GM12873 (cell line): ENCODE measurements at regions not wholly inside any gene's neighbourhood (a gene's known extent, or its start where the extent isn't known, plus 50 kb on each side); places are given as distances from the start of the nearest gene placed in this dataset.

Experiments used
- TF ChIP-seq, protein P1 (sequence below): IDR thresholded peaks from 2 replicates; pipeline ENCODE4 v1.5.1; 2012; ENCODE audit warnings: low read depth, mild to moderate bottlenecking, moderate library complexity, low read length, control low read depth; ENCODE audit not compliant: insufficient read depth; ENCODE audit errors: missing control alignments

DNA sequence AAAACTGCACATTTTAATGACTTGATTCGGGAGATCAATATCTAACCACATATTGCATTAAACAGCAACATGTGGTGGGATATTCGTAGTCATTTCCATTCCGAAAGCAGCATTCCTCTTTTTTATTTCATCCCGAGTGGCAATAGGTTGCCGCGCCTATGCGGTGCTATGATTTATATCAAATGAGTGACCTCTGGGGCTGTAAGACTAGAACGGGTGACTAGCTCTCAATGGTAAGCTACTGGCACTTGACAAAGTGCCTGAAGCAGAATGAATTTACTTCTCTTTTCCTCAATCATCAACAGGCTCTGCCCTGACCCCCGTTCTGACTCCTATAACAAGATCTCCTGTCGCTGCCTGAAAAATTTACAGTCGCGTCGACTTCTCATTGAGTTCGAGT, 162.3 kb downstream of the ZNF281 start:
- TF ChIP-seq, protein P1, sequence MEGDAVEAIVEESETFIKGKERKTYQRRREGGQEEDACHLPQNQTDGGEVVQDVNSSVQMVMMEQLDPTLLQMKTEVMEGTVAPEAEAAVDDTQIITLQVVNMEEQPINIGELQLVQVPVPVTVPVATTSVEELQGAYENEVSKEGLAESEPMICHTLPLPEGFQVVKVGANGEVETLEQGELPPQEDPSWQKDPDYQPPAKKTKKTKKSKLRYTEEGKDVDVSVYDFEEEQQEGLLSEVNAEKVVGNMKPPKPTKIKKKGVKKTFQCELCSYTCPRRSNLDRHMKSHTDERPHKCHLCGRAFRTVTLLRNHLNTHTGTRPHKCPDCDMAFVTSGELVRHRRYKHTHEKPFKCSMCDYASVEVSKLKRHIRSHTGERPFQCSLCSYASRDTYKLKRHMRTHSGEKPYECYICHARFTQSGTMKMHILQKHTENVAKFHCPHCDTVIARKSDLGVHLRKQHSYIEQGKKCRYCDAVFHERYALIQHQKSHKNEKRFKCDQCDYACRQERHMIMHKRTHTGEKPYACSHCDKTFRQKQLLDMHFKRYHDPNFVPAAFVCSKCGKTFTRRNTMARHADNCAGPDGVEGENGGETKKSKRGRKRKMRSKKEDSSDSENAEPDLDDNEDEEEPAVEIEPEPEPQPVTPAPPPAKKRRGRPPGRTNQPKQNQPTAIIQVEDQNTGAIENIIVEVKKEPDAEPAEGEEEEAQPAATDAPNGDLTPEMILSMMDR, result no peak

DNA sequence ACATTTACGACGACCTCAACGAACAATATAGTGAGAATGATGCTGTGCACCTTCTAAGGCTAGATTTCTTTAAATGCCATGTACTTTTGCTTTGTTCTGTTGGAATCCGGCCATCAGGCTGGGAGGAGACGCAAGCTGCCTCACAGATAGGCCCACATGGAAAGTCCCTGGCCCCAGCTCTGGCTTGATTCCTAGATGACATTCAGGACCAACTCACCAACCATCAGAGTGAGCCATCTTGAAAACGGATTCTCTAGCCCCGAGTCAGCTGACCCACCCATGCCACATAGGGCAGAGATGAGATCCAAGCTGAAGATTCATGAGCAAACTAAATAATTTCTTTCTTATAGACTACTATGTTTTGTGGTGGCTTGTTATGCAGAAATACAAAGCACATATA, 164.4 kb downstream of the ZNF281 start:
- TF ChIP-seq, protein P1, result no peak

- TF ChIP-seq, protein P1, result no peak
Observed at GRCh38 chr1:200243042-200243437, 166.8 kb downstream of the ZNF281 start.

DNA sequence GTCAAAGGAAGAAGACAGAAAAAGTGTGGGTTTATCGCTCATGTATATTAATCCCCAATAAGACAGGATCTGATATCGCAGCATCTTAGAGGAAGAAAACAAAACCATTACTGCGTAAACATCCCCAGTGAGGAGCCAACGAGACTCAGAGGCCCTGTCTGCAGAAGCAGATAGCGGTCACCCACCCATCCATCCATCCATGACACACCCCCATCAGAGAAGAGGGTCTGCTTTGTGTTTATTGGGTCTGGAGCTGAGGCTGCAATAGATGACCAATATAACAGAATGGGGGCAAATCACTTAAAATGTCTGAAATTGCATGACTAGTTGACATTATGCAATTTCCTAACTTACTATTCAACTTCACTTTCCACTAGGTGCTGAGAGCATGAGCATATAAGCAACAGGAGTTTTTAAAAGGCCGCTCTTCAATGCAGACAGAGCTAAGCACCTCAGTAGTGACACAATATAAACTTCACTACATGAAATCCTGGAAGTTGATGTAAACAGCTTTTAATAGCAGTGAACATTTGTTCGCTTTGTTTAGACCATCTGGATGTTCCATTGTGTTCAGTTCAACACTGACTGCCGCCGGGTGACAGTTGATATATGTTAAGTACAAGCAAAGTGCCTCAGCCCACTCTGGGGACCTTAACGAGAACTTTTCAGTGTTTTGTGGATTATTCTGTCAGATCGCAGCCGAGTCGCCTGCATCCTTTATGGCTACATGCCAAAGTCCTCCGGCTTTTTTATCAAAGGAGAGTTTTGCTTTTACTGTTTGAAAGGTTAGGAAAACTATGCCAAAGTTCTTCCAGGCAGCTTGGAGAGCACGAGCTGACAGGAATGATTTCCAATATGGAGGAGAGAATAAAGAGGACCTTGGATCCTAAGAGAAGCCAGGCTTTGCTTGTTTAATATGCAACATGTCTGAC, 167.5 kb downstream of the ZNF281 start:
- TF ChIP-seq, protein P1, result no peak

- TF ChIP-seq, protein P1, result no peak
Observed at GRCh38 chr1:200240656-200241055, 169.2 kb downstream of the ZNF281 start.

DNA sequence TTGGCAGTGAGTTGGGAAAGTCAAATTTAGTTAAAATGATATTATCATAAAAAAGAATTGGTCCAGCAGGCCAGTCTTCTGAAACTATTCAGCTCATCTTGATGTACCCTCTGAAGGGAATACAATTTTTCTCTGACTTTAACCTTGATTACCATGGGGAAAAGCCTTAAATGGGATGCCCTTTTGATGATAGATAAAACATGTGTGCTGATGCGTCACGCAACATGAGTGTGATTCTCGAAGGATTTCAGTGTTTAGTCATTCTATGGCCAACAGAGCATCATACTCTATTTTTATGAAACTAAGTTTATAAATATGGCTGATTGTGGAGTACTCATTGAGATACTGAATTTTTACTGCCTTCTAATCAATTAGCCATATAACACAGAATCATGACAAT, 171.5 kb downstream of the ZNF281 start:
- TF ChIP-seq, protein P1, result no peak

DNA sequence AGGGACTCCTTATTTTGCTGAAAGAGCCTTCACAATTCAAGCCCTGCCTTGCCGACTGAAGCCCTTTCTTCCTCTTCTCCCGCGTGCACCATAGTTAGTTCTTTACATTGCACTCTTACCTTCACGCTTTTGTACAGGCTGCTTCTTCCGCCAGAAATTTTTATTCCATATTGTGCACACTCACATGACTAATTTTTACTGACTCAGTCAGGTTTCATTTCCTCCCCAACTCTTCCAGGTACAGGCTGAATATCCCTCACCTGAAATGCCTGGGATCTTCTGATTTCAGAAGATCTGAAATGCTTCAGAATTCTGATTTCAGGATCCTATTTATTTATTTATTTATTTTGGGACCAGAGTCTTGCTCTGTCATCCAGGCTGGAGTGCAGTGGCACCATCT, 172.8 kb downstream of the ZNF281 start:
- TF ChIP-seq, protein P1, result no peak
